PC-3 (cell line): ENCODE measurements at regions not wholly inside any gene's neighbourhood (a gene's known extent, or its start where the extent isn't known, plus 50 kb on each side); places are given as distances from the start of the nearest gene placed in this dataset.
A peak's percentile ranks its signal among the peaks of the same experiment; 100 is the strongest.

Source experiments
- ATAC-seq: fragments of 200-7000 bp; cut with Tn5 transposase; 2 replicates; pipeline ENCODE4 v1.9.1; 2020; ENCODE audit warnings: mild to moderate bottlenecking, moderate library complexity
- BruUV-seq: library from RNA; stranded (reverse); fragments of 400-500 nt; replicated peaks from 2 replicates; lab custom pipeline; 2021; lab: Mats Ljungman, UMichigan
- CTCF ChIA-PET: fragments of 300-600 bp; sonication (Branson Sonifier 250); formaldehyde crosslinking; loops from one replicate; lab custom pipeline; 2022; ENCODE audit warnings: antibody characterized with exemption; lab: Charles Lee
- POLR2A ChIA-PET: fragments of 300-600 bp; sonication (Branson Sonifier 250); formaldehyde crosslinking; loops from one replicate; lab custom pipeline; 2022; ENCODE audit warnings: antibody characterized with exemption; ENCODE audit not compliant: unreplicated experiment; lab: Charles Lee
- DNase-seq: peaks from one replicate; pipeline ENCODE4 v3.0.0-alpha.2; 2015
- H2AFZ ChIP-seq: fragments of 300-600 bp; sonication (generic); 2 replicates; pipeline ENCODE4 v1.6.0; 2016; ENCODE audit warnings: antibody characterized with exemption, low read length
- H3F3A ChIP-seq: fragments of 300-600 bp; sonication (generic); one replicate; pipeline ENCODE4 v1.6.0; 2017; ENCODE audit warnings: antibody characterized with exemption, low read length, control low read depth, mild to moderate bottlenecking; ENCODE audit not compliant: unreplicated experiment
- H3K27ac ChIP-seq: fragments of 300-600 bp; sonication (generic); 2 replicates; pipeline ENCODE4 v1.5.1; 2016; ENCODE audit warnings: mild to moderate bottlenecking, low read length
- H3K27me3 ChIP-seq: fragments of 300-600 bp; sonication (generic); 2 replicates; pipeline ENCODE4 v1.6.1; 2016; ENCODE audit warnings: low read length, mixed read lengths
- H3K36me3 ChIP-seq: fragments of 300-600 bp; sonication (generic); 2 replicates; pipeline ENCODE4 v1.6.1; 2016; ENCODE audit warnings: low read depth, mixed run types, low read length, mixed read lengths
- H3K4me1 ChIP-seq: fragments of 300-600 bp; sonication (generic); 2 replicates; pipeline ENCODE4 v1.5.1; 2016; ENCODE audit warnings: low read length; ENCODE audit not compliant: insufficient read depth
- H3K4me2 ChIP-seq: fragments of 300-600 bp; sonication (generic); 2 replicates; pipeline ENCODE4 v1.6.0; 2016; ENCODE audit warnings: low read length
- H3K4me3 ChIP-seq: fragments of 300-600 bp; sonication (generic); 2 replicates; pipeline ENCODE4 v1.5.1; 2016; ENCODE audit warnings: mild to moderate bottlenecking, low read length, mixed read lengths
- H3K79me2 ChIP-seq: fragments of 300-600 bp; sonication (generic); 2 replicates; pipeline ENCODE4 v1.6.1; 2017; ENCODE audit warnings: low read length, mixed read lengths
- H3K9ac ChIP-seq: fragments of 300-600 bp; sonication (generic); 2 replicates; pipeline ENCODE4 v1.6.0; 2016; ENCODE audit warnings: mild to moderate bottlenecking, low read length
- H3K9me2 ChIP-seq: fragments of 300-600 bp; sonication (generic); replicated peaks from 2 replicates; pipeline ENCODE4 v1.6.1; 2016; ENCODE audit warnings: mixed run types, low read length, mixed read lengths
- H3K9me3 ChIP-seq: fragments of 300-600 bp; sonication (generic); 2 replicates; pipeline ENCODE4 v1.6.1; 2016; ENCODE audit warnings: low read length, mixed read lengths
- H4K20me1 ChIP-seq: fragments of 300-600 bp; sonication (generic); 2 replicates; pipeline ENCODE4 v1.6.1; 2016; ENCODE audit warnings: low read length, mixed read lengths
- EZH2 ChIP-seq: fragments of 300-600 bp; sonication (generic); IDR thresholded peaks from one replicate; pipeline ENCODE4 v1.6.1; 2017; ENCODE audit warnings: antibody characterized with exemption, mild to moderate bottlenecking, low read length; ENCODE audit not compliant: unreplicated experiment
- EZH2phosphoT487 ChIP-seq: fragments of 300-600 bp; sonication (generic); IDR thresholded peaks from 2 replicates; pipeline ENCODE4 v1.6.1; 2018; ENCODE audit warnings: mild to moderate bottlenecking, antibody characterized with exemption, low read length, borderline replicate concordance
- intact Hi-C: fragments of 100-400 bp; cut with micrococcal nuclease; formaldehyde crosslinking; loops from 2 replicates; pipeline ENCODE4 v1.9.0; 2023
- TF ChIP-seq, protein P1 (sequence below): fragments of 300-600 bp; sonication (generic); conservative IDR thresholded peaks from 2 replicates; pipeline ENCODE4 v1.5.1; 2017; ENCODE audit warnings: antibody characterized with exemption, low read depth, mild to moderate bottlenecking, low read length

DNA sequence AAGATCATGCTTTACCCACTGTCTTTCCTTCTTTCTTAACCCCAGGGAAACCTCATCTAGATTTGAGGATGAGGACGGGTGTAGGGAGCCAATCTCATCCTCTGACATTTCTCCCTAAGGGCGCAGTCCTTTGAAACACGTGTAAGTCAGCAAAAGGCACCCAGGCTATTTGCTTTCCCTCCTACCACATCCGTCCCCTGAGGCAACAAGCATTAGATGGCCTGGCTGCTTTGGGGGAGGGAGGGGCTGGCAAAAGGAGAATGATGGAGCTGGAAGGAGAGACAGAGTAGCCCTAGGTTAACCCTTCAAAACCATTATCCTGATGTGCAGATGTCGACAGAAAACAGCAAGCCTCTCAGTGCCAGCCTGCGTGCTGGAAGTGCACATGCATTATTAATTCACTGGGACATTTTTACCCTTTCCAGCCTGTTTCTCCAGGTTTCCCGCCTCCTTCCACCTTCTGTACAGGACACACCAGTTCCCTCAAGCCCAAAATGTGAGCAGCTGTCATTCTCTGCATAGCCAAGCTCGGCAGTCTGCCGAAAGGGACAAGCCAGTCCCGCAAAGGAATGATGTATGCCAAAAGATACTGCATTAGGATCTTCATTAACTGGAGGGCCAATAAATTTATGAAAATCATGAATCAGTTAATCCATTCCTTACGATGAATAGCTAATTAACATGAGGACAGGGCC lies 547.2 kb downstream of the CD83 start:
- Histone ChIP-seq H3K9ac (peak overlapping the region; percentile 49), H3K36me3 (no peaks in the 10 kb centered on the region), H2AFZ (peak overlapping the region; percentile 62), H3K79me2 (no peaks in the 10 kb centered on the region), H3K4me2 (peak overlapping the region; percentile 9; the same call in 1 of the 2 replicates), H3K27ac (peak overlapping the region; percentile 82), H3K4me3 (no peak overlapping the region), H3K4me1 (peaks cover 35% of the 10 kb centered on the region), H3K9me2 (no peaks in the 10 kb centered on the region), H4K20me1 (no peaks in the 10 kb centered on the region), H3K27me3 (no peaks in the 10 kb centered on the region), H3K9me3 (no peaks in the 10 kb centered on the region), H3F3A (peaks cover 3% of the 10 kb centered on the region)
- no peak for TF ChIP-seq EZH2
- TF ChIP-seq EZH2phosphoT487: no peak
- TF ChIP-seq, protein P1, sequence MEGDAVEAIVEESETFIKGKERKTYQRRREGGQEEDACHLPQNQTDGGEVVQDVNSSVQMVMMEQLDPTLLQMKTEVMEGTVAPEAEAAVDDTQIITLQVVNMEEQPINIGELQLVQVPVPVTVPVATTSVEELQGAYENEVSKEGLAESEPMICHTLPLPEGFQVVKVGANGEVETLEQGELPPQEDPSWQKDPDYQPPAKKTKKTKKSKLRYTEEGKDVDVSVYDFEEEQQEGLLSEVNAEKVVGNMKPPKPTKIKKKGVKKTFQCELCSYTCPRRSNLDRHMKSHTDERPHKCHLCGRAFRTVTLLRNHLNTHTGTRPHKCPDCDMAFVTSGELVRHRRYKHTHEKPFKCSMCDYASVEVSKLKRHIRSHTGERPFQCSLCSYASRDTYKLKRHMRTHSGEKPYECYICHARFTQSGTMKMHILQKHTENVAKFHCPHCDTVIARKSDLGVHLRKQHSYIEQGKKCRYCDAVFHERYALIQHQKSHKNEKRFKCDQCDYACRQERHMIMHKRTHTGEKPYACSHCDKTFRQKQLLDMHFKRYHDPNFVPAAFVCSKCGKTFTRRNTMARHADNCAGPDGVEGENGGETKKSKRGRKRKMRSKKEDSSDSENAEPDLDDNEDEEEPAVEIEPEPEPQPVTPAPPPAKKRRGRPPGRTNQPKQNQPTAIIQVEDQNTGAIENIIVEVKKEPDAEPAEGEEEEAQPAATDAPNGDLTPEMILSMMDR: no peak
- ChIA-PET CTCF (no interaction called here), POLR2A (no interaction called here)
- intact Hi-C loops: no loop called here
- ATAC-seq (peak; percentile 13; the same call in 1 of the 2 replicates), DNase-seq (peak; percentile 72)
- no TSS peak for BruUV-seq

DNA sequence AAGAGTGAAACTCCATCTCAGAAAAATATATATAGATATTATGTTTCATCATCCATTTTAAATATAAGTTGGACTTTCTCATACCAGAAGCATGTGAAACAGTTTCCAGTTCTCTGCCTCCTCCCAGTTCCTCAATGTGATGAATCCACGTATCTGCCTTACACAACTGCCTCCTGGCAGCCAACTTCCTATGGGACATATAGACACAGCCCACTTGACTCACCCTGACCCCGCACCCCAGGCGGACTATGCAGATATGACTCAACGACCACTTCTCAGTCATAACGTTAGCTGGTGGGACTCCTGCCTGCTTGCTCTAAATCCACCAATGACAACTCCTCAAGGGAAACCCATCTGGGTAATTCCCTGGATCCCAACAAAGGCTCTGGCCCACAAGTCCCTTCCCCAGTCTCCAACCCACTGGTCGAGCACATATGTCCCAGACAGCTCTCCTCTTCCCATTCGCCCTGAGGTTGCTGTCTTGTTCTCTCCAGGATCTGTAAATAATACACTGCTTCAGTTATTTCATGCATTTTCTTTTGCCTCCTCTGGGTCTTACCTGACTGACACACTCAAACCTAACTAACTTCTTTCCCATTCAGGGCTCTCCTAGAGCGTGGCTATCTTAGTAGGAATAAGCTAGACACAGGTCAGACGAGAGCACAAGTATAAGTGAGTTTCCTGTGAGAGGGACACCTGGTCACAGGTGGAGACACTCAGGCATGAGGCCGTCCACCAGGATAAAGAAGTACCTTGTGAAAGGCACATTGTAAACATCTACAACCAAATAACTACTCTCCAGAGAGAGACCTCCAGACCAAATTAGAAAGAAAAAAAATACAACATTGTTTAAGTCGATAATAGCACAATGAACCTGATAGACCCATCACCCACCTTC lies 548.5 kb downstream of the CD83 start:
- H3K4me2 ChIP-seq: no peak overlapping the region; the same call in 1 of the 2 replicates
- TF ChIP-seq, protein P1: no peak
- no peak for TF ChIP-seq EZH2phosphoT487
- TF ChIP-seq EZH2: no peak

More for the DNA sequence above, 548.5 kb downstream of the CD83 start:
- H3K9me3 ChIP-seq: no peaks in the 10 kb centered on the region
- H3K27me3 ChIP-seq: no peaks in the 10 kb centered on the region
- ChIA-PET CTCF (no interaction called here), POLR2A (no interaction called here)
- H3K4me1 ChIP-seq: peaks cover 33% of the 10 kb centered on the region
- H3K36me3 ChIP-seq: no peaks in the 10 kb centered on the region
- H3F3A ChIP-seq: peaks cover 3% of the 10 kb centered on the region
- peak; percentile 91 for DNase-seq
- no peaks in the 10 kb centered on the region for H4K20me1 ChIP-seq
- no peak overlapping the region for H3K4me3 ChIP-seq
- H2AFZ ChIP-seq: peak overlapping the region; percentile 53
- H3K79me2 ChIP-seq: no peaks in the 10 kb centered on the region
- BruUV-seq: no TSS peak
- peak overlapping the region; percentile 51 for H3K9ac ChIP-seq
- ATAC-seq: peak; percentile 79
- H3K9me2 ChIP-seq: no peaks in the 10 kb centered on the region
- intact Hi-C loops: no loop called here
- H3K27ac ChIP-seq: peak overlapping the region; percentile 86
